HEK293 (cell line): ENCODE measurements at regions not wholly inside any gene's neighbourhood (a gene's known extent, or its start where the extent isn't known, plus 50 kb on each side); places are given as distances from the start of the nearest gene placed in this dataset.

Source experiments
- CTCF ChIA-PET: fragments of 350-600 bp; formaldehyde crosslinking; extraction: SDS; loops from one replicate; lab custom pipeline; 2021; ENCODE audit warnings: antibody characterized with exemption; lab: Yijun Ruan, JAX
- POLR2A ChIA-PET: fragments of 300-600 bp; formaldehyde crosslinking; extraction: SDS; loops from one replicate; lab custom pipeline; 2020; ENCODE audit warnings: antibody characterized with exemption, inconsistent platforms; lab: Yijun Ruan, JAX
- H3K27ac ChIP-seq: fragments of 200-500 bp; sonication (Bioruptor generic); 2 replicates; pipeline ENCODE4 v1.5.1; 2014; ENCODE audit warnings: low read depth, low read length, control low read depth, inconsistent platforms; ENCODE audit errors: extremely low read depth
- H3K36me3 ChIP-seq, 2 experiments: fragments of 200-500 bp in 1 of 2; sonication (Bioruptor generic) in 1 of 2; 1 replicate in 1 of 2; 2 replicates in 1 of 2; pipeline ENCODE4 v1.5.1; 2014 to 2017; ENCODE audit warnings: inconsistent platforms in 2 of 2, low read length in 2 of 2; ENCODE audit not compliant: control insufficient read depth in 2 of 2, insufficient read depth in 1 of 2
- H3K4me1 ChIP-seq: fragments of 200-500 bp; sonication (Bioruptor generic); 2 replicates; pipeline ENCODE4 v1.5.1; 2014; ENCODE audit warnings: mild to moderate bottlenecking, low read length, inconsistent platforms; ENCODE audit not compliant: control insufficient read depth, insufficient read depth
- H3K4me3 ChIP-seq: 2 replicates; pipeline ENCODE4 v1.5.1; 2011; ENCODE audit warnings: low read depth, mild to moderate bottlenecking, control low read depth, low read length, moderate library complexity
- H3K9me3 ChIP-seq: fragments of 200-500 bp; sonication (Bioruptor generic); 2 replicates; pipeline ENCODE4 v1.5.1; 2014; ENCODE audit warnings: low read depth, low read length, inconsistent platforms; ENCODE audit not compliant: control insufficient read depth, insufficient read depth
- GLI2 ChIP-seq: fragments of 450-650 bp; formaldehyde crosslinking; IDR thresholded peaks from 2 replicates; pipeline ENCODE4; 2017; ENCODE audit warnings: missing biosample characterization, missing genetic modification characterization, low read depth, borderline replicate concordance
- GLI4 ChIP-seq: fragments of 450-650 bp; formaldehyde crosslinking; IDR thresholded peaks from 2 replicates; pipeline ENCODE4 v1.5.1; 2016; ENCODE audit warnings: missing biosample characterization, missing genetic modification characterization
- HOXC10 ChIP-seq: sonication (generic); formaldehyde crosslinking; IDR thresholded peaks from 2 replicates; pipeline ENCODE4 v1.8.1; 2023; ENCODE audit warnings: mild to moderate bottlenecking, missing genetic modification reagents
- KLF8 ChIP-seq: fragments of 450-650 bp; formaldehyde crosslinking; IDR thresholded peaks from 2 replicates; pipeline ENCODE4 v1.5.1; 2016; ENCODE audit warnings: missing biosample characterization, missing genetic modification characterization
- PRDM1 ChIP-seq: fragments of 450-650 bp; formaldehyde crosslinking; IDR thresholded peaks from 2 replicates; pipeline ENCODE4; 2016; ENCODE audit warnings: missing biosample characterization, missing genetic modification characterization
- REST ChIP-seq: fragments of 450-650 bp; formaldehyde crosslinking; IDR thresholded peaks from 2 replicates; pipeline ENCODE4 v1.5.1; 2016; ENCODE audit warnings: missing biosample characterization, missing genetic modification characterization
- YY2 ChIP-seq: fragments of 450-650 bp; formaldehyde crosslinking; IDR thresholded peaks from 2 replicates; pipeline ENCODE4 v1.5.1; 2016; ENCODE audit warnings: missing biosample characterization, missing genetic modification characterization
- ZFP69B ChIP-seq: fragments of 450-650 bp; formaldehyde crosslinking; IDR thresholded peaks from 2 replicates; pipeline ENCODE4 v1.5.1; 2016; ENCODE audit warnings: missing biosample characterization, missing genetic modification characterization
- ZNF239 ChIP-seq: fragments of 450-650 bp; formaldehyde crosslinking; IDR thresholded peaks from 2 replicates; pipeline ENCODE4 v1.5.1; 2016; ENCODE audit warnings: missing biosample characterization, missing genetic modification characterization
- ZNF24 ChIP-seq: fragments of 450-650 bp; formaldehyde crosslinking; IDR thresholded peaks from 2 replicates; pipeline ENCODE4 v1.5.1; 2016; ENCODE audit warnings: missing biosample characterization, missing genetic modification characterization
- ZNF248 ChIP-seq: fragments of 450-650 bp; formaldehyde crosslinking; IDR thresholded peaks from 2 replicates; pipeline ENCODE4 v1.5.1; 2017; ENCODE audit warnings: missing biosample characterization, missing genetic modification characterization
- ZNF302 ChIP-seq: fragments of 450-650 bp; formaldehyde crosslinking; IDR thresholded peaks from 2 replicates; pipeline ENCODE4 v1.5.1; 2016; ENCODE audit warnings: missing biosample characterization, missing genetic modification characterization, low read depth
- ZNF404 ChIP-seq: fragments of 450-650 bp; formaldehyde crosslinking; IDR thresholded peaks from 2 replicates; pipeline ENCODE4 v1.5.1; 2017; ENCODE audit warnings: missing biosample characterization, missing genetic modification characterization
- ZNF416 ChIP-seq: fragments of 450-650 bp; formaldehyde crosslinking; IDR thresholded peaks from 2 replicates; pipeline ENCODE4 v1.5.1; 2016; ENCODE audit warnings: missing biosample characterization, missing genetic modification characterization
- ZNF529 ChIP-seq: fragments of 450-650 bp; formaldehyde crosslinking; IDR thresholded peaks from 2 replicates; pipeline ENCODE4 v1.5.1; 2017; ENCODE audit warnings: missing genetic modification characterization, missing biosample characterization; ENCODE audit not compliant: insufficient replicate concordance
- ZNF585B ChIP-seq: fragments of 450-650 bp; formaldehyde crosslinking; IDR thresholded peaks from 2 replicates; pipeline ENCODE4 v1.5.1; 2016; ENCODE audit warnings: missing biosample characterization, missing genetic modification characterization
- ZNF621 ChIP-seq: fragments of 450-650 bp; formaldehyde crosslinking; IDR thresholded peaks from 2 replicates; pipeline ENCODE4 v1.5.1; 2017; ENCODE audit warnings: missing biosample characterization, missing genetic modification characterization
- ZNF664 ChIP-seq: fragments of 450-650 bp; formaldehyde crosslinking; IDR thresholded peaks from 2 replicates; pipeline ENCODE4 v1.5.1; 2016; ENCODE audit warnings: missing biosample characterization, missing genetic modification characterization
- ZNF670 ChIP-seq: fragments of 450-650 bp; formaldehyde crosslinking; IDR thresholded peaks from 2 replicates; pipeline ENCODE4 v1.5.1; 2016; ENCODE audit warnings: missing biosample characterization, missing genetic modification characterization, low read depth
- ZNF843 ChIP-seq: fragments of 450-650 bp; formaldehyde crosslinking; IDR thresholded peaks from 2 replicates; pipeline ENCODE4 v1.5.1; 2016; ENCODE audit warnings: missing biosample characterization, missing genetic modification characterization
- TF ChIP-seq, protein P1 (sequence below): fragments of 450-650 bp; formaldehyde crosslinking; IDR thresholded peaks from 2 replicates; pipeline ENCODE4 v1.5.1; 2016; ENCODE audit warnings: missing biosample characterization, missing genetic modification characterization
- TF ChIP-seq, protein P2 (sequence below): fragments of 450-650 bp; formaldehyde crosslinking; conservative IDR thresholded peaks from 2 replicates; pipeline ENCODE4 v1.5.1; 2016; ENCODE audit warnings: low read depth, missing biosample characterization, missing genetic modification characterization
- TF ChIP-seq, protein P3 (sequence below): fragments of 450-650 bp; formaldehyde crosslinking; IDR thresholded peaks from 2 replicates; pipeline ENCODE4 v1.5.1; 2017; ENCODE audit warnings: missing biosample characterization, missing genetic modification characterization

GRCh38 chr11:127490896-127491295, 490.3 kb upstream of the KIRREL3 start:
- CTCF ChIA-PET, result interaction anchor here (0.6 kb wide), 1 partner anchor 22 kb away, joined by 4 read pairs; no protein-coding TSS in a partner anchor
- POLR2A ChIA-PET, result no interaction called here

DNA sequence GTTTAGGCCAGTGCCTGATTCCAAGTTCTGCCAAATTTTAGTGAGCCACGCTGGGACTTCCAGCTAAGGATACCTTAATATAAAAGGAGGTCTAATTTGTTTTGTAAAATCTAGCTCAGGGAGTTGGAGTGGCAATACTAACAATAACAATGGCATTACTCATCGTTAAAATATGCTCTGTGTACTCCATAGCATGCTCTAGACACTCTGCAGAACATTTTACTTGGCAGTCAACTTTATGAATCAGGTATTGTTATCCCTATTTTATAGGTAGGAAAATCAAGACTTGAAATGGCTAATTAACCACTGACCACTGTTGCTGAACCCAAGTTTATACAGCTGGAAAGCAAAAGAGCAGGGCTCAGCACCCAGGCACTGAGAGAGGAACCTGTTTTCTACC, 485.0 kb upstream of the KIRREL3 start:
- H3K36me3 ChIP-seq, result no peaks in the 10 kb centered on the region
- no peaks in the 10 kb centered on the region for H3K4me1 ChIP-seq
- H3K27ac ChIP-seq, result no peak overlapping the region
- TF ChIP-seq ZNF585B (tag by site-specific recombination) (no peak), ZNF24 (tag by site-specific recombination) (no peak), PRDM1 (tag by site-specific recombination) (no peak)
- TF ChIP-seq, protein P1, sequence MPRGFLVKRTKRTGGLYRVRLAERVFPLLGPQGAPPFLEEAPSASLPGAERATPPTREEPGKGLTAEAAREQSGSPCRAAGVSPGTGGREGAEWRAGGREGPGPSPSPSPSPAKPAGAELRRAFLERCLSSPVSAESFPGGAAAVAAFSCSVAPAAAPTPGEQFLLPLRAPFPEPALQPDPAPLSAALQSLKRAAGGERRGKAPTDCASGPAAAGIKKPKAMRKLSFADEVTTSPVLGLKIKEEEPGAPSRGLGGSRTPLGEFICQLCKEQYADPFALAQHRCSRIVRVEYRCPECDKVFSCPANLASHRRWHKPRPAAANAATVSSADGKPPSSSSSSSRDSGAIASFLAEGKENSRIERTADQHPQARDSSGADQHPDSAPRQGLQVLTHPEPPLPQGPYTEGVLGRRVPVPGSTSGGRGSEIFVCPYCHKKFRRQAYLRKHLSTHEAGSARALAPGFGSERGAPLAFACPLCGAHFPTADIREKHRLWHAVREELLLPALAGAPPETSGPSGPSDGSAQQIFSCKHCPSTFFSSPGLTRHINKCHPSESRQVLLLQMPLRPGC (tag by site-specific recombination), result no peak
- TF ChIP-seq, protein P2, sequence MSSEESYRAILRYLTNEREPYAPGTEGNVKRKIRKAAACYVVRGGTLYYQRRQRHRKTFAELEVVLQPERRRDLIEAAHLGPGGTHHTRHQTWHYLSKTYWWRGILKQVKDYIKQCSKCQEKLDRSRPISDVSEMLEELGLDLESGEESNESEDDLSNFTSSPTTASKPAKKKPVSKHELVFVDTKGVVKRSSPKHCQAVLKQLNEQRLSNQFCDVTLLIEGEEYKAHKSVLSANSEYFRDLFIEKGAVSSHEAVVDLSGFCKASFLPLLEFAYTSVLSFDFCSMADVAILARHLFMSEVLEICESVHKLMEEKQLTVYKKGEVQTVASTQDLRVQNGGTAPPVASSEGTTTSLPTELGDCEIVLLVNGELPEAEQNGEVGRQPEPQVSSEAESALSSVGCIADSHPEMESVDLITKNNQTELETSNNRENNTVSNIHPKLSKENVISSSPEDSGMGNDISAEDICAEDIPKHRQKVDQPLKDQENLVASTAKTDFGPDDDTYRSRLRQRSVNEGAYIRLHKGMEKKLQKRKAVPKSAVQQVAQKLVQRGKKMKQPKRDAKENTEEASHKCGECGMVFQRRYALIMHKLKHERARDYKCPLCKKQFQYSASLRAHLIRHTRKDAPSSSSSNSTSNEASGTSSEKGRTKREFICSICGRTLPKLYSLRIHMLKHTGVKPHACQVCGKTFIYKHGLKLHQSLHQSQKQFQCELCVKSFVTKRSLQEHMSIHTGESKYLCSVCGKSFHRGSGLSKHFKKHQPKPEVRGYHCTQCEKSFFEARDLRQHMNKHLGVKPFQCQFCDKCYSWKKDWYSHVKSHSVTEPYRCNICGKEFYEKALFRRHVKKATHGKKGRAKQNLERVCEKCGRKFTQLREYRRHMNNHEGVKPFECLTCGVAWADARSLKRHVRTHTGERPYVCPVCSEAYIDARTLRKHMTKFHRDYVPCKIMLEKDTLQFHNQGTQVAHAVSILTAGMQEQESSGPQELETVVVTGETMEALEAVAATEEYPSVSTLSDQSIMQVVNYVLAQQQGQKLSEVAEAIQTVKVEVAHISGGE (tag by site-specific recombination), result no peak
- no peak overlapping the region for H3K4me3 ChIP-seq
- H3K9me3 ChIP-seq, result no peaks in the 10 kb centered on the region
- CTCF ChIA-PET, result interaction anchor here (0.7 kb wide), 1 partner anchor 9 kb away, joined by 3 read pairs; no protein-coding TSS in a partner anchor
- POLR2A ChIA-PET, result no interaction called here

More at GRCh38 chr11:127490896-127491295, 490.3 kb upstream of the KIRREL3 start:
- Histone ChIP-seq H3K27ac (no peak overlapping the region), H3K4me1 (no peaks in the 10 kb centered on the region), H3K9me3 (no peaks in the 10 kb centered on the region), H3K36me3 (no peaks in the 10 kb centered on the region), H3K4me3 (no peak overlapping the region)
- TF ChIP-seq ZNF248 (no peak), ZNF670 (tag by site-specific recombination) (no peak), ZNF302 (tag by site-specific recombination) (no peak), ZFP69B (tag by site-specific recombination) (no peak), ZNF529 (no peak)

DNA sequence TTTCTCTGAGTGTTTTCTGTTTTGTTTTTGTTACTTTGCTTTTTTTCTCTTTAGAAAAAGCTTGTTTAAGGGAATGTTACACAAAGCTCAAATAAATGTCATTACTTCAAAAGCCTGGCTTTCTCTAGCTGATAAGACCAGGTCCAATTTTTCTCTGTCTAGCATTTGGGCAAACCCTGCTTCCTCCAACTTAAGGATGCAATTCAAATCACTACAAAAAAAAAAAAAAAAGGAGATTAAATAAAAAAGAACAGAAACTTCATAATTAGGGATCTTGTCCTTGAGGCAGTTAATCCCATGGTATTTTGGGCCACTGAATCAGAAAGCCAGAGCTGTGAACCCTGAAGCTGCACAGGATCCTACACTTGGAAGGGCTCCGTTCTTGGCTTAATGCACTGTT, 480.8 kb upstream of the KIRREL3 start:
- ChIA-PET CTCF (interaction anchor here (0.6 kb wide), 2 partner anchors 8 to 56 kb away, joined by 3 to 4 read pairs; no protein-coding TSS in a partner anchor), POLR2A (no interaction called here)
- no peaks in the 10 kb centered on the region for H3K36me3 ChIP-seq
- H3K4me1 ChIP-seq, result no peaks in the 10 kb centered on the region
- no peaks in the 10 kb centered on the region for H3K9me3 ChIP-seq
- H3K27ac ChIP-seq, result no peak overlapping the region
- no peak overlapping the region for H3K4me3 ChIP-seq
- TF ChIP-seq ZNF24 (tag by site-specific recombination), result no peak
- TF ChIP-seq KLF8 (tag by site-specific recombination), result no peak
- no peak for TF ChIP-seq YY2 (tag by site-specific recombination)
- TF ChIP-seq GLI4 (tag by site-specific recombination), result no peak
- no peak for TF ChIP-seq ZNF302 (tag by site-specific recombination)
- no peak for TF ChIP-seq ZNF664 (tag by site-specific recombination)
- TF ChIP-seq ZNF843, result no peak
- TF ChIP-seq REST, result no peak
- no peak for TF ChIP-seq GLI2 (tag by site-specific recombination)
- TF ChIP-seq ZNF621 (tag by site-specific recombination), result no peak
- TF ChIP-seq ZNF239 (tag by site-specific recombination), result no peak
- no peak for TF ChIP-seq ZNF416 (tag by site-specific recombination)
- no peak for TF ChIP-seq ZNF404 (tag by site-specific recombination)
- TF ChIP-seq HOXC10 (CRISPR knock-in tag), result no peak
- TF ChIP-seq, protein P3, sequence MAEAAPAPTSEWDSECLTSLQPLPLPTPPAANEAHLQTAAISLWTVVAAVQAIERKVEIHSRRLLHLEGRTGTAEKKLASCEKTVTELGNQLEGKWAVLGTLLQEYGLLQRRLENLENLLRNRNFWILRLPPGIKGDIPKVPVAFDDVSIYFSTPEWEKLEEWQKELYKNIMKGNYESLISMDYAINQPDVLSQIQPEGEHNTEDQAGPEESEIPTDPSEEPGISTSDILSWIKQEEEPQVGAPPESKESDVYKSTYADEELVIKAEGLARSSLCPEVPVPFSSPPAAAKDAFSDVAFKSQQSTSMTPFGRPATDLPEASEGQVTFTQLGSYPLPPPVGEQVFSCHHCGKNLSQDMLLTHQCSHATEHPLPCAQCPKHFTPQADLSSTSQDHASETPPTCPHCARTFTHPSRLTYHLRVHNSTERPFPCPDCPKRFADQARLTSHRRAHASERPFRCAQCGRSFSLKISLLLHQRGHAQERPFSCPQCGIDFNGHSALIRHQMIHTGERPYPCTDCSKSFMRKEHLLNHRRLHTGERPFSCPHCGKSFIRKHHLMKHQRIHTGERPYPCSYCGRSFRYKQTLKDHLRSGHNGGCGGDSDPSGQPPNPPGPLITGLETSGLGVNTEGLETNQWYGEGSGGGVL (tag by site-specific recombination), result no peak
